Upper lobe of left lung (tissue), 4 donors: ENCODE measurements at regions not wholly inside any gene's neighbourhood (a gene's known extent, or its start where the extent isn't known, plus 50 kb on each side); places are given as distances from the start of the nearest gene placed in this dataset.

Experiments
- EP300 ChIP-seq, 4 donors: sonication (generic); formaldehyde crosslinking; IDR thresholded peaks; one replicate each; pipeline ENCODE4 v1.5.1; 2017; ENCODE audit warnings: antibody characterized with exemption in 4 of 4, control low read depth in 2 of 4
- TF ChIP-seq, protein P1 (sequence below), 6 experiments: fragments of 450-650 bp in 4 of 6; fragments of 200-600 bp in 2 of 6; sonication (generic) in 2 of 6; IDR thresholded peaks; one replicate each; pipeline ENCODE4 v1.5.1; 2016 to 2019; ENCODE audit warnings: antibody characterized with exemption in 6 of 6

GRCh38 chr9:22522206-22522740 lies 75.6 kb downstream of the DMRTA1 start:
- TF ChIP-seq EP300 (IDR thresholded peaks at IDR 0.05): no peak
- TF ChIP-seq, protein P1, sequence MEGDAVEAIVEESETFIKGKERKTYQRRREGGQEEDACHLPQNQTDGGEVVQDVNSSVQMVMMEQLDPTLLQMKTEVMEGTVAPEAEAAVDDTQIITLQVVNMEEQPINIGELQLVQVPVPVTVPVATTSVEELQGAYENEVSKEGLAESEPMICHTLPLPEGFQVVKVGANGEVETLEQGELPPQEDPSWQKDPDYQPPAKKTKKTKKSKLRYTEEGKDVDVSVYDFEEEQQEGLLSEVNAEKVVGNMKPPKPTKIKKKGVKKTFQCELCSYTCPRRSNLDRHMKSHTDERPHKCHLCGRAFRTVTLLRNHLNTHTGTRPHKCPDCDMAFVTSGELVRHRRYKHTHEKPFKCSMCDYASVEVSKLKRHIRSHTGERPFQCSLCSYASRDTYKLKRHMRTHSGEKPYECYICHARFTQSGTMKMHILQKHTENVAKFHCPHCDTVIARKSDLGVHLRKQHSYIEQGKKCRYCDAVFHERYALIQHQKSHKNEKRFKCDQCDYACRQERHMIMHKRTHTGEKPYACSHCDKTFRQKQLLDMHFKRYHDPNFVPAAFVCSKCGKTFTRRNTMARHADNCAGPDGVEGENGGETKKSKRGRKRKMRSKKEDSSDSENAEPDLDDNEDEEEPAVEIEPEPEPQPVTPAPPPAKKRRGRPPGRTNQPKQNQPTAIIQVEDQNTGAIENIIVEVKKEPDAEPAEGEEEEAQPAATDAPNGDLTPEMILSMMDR (IDR thresholded peaks at IDR 0.05): no peak
